Central memory CD4-positive, alpha-beta T cell (primary cell): ENCODE measurements at regions not wholly inside any gene's neighbourhood (a gene's known extent, or its start where the extent isn't known, plus 50 kb on each side); places are given as distances from the start of the nearest gene placed in this dataset.

ENCODE experiments used
- DNase-seq: peaks from one replicate; pipeline ENCODE4 v3.0.0; 2022

DNA sequence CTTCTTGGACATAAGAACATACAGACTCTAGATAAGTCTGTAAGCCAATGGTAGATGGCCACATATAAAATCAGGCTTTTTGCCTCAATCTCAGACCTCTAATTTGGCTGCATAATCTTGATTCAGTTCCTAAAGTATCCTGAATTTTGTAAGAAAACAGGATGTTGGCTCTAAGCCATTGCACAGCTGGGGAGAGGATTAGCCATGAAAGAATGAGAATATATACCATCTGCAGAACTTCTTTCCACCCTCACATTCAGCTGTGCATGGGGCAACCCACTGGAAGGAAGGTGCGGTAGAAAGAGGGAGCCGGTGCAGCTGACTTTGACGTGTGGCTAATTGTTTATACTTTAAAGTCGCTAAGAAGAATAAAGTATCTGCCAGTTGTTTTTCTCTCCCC is 1061.6 kb upstream of the FAM98A start:
- no peak for DNase-seq

DNA sequence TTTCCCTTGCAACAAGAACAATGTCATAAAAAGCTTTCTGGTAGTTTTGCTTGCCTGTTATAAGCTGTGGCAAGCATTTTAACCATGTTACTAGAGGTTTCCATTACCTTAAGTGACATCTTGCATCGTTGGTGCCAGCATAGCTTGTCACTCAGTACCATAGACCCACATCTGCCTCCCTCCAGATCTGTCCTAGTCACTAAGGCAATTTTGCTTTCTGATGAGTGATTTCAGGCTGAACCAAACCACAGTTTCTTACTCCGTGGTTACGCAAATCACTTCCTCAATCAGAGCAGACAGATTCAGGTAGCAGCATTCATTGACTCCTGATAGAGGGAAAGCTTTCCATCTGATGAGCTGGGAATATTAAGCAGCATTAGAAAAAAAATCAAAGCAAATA is 1057.5 kb upstream of the FAM98A start:
- no peak for DNase-seq

DNA sequence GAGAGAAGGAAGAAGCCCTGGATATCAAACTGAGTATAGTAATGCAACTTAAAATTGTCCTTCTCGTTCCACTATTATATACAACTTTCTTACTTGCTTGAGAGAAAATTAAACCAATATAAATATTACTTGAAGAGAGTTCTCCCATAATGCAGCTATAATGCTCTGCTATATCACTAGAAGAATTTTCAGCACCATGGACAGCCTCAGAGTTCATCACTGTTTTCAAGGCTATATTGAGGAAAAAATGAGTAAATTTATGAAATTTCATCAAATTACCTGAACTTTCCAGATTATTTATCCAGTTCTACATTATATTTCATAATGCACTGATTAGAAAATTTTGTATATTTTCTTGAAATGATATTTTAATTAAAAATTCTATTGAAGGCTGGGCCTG is 1053.5 kb upstream of the FAM98A start:
- no peak for DNase-seq

DNA sequence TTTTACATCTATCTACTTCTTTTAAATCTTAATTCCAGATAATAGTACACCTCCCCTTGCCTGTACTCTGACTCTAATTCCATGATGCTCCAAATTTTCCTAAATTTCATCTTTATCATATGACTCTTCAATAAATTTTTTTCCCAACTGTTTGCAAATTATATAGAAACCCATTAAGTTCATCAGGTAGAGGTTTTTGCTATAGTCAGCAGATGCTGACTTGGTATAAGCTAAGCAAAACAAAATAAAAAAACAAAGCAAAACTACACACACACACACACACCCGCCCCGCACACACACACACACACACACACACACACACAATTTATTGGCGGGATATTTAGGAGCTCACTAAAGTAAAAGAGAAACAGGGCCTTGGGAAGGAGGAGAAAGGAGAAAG is 1047.8 kb upstream of the FAM98A start:
- no peak for DNase-seq

DNA sequence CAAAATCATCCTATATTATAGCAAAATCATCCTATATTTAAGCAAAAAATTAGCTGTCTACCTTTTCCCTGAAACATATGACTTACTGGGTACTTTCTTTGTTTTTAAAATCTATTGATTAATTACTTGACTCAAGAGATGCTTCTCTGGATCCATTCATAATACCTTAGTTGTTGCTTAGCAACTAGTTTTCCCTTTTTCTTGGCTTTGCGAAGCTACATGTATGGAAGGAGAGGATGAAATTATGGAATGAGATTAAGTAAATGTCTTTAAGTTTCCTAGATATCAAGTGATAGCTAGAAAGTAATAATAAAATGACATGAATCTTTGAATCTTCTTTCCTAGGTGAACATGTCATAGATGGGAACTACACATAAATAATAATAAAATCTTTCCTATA is 1033.2 kb upstream of the FAM98A start:
- DNase-seq: no peak

DNA sequence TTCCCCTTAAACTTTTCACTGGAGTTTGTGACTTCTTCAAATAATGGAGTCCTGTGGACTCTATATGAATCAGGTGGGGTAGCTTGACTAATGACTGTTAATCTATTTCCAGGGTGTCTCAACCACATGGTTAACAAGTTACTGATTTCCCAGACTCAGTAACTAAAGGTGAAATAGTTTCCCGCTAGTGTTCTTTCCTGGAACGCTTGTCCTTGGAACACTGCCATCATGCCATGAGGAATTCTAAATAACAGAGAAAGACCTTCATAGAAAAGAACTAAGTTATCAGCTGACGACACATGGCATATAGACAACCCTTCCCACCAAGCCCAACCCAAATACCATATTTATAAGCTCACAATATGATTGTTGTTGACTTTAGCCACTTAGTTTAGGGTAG is 1027.9 kb upstream of the FAM98A start:
- no peak for DNase-seq

DNA sequence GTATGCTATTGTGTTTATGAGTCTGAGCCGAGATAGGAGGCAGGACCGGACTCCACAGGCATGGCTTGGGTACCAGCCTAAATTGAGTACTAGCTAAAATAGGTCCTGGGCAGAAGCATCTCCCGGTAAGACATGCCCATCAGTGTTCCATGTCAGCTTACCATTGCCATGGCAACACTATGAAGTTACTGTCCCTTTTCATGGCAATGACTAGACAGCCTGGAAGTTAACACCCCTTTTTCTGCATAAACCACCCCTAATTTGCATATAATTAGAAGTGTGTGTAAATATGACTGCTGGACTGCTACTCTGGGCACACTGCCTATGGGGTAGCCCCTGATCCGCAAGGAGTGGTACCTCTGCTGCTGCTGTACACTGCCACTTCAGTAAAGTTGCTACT is 1005.1 kb upstream of the FAM98A start:
- DNase-seq: no peak

DNA sequence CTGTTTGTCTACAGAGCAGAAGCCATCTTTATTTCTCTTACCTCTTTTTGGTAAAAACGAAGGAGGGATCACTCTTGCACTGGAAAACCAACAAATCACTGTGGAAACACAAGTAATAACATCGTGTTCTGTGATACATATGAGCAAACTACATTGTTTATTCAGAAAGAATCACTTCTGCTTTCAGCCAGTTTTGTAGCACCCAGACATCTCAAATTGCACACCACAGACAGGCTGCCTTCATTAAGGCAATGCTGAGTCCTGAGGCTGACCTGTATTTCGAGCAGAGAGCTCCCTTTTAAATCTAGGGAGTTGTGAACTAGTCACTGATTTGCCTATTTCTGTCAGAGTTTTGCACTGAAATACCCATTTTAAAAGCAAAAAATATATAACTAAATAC is 1003.2 kb upstream of the FAM98A start:
- no peak for DNase-seq

DNA sequence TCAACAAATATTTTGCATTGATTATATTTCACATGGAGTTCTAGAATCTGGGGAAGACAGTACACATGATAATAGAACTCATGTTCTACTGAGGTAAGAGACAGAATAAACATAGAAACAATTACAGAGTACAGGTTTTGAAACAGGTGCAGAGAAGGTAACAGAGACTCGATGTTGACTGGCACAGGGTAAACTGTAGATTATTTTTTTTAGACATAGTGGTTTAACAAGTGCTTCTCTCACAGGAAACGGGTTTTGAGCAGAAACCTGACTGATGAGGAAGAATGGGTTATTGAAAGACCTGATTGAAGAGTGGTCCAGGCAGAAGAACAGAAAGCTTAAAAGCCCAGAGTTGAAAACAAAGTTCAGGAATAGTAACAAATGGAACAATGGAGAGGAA is 1002.5 kb upstream of the FAM98A start:
- DNase-seq: no peak

DNA sequence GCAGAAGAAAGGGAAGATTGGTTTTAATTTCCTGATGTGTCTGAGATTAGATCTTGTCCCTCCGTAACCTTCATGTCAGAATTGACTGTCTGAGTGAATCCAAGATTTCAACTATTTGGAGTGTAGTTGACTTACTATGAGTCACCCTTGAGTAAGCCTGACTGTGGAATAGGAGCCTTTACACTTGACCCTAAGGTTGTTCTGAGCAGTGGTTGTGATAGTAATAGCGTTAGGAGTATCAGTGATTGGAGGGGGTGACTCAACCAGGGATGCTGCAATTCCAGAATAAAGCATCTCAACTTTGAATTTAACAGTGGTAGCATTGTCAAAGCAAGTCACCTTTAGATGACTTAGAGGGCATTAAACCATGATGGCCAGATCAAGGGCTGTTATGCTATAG is 979.5 kb upstream of the FAM98A start:
- no peak for DNase-seq

DNA sequence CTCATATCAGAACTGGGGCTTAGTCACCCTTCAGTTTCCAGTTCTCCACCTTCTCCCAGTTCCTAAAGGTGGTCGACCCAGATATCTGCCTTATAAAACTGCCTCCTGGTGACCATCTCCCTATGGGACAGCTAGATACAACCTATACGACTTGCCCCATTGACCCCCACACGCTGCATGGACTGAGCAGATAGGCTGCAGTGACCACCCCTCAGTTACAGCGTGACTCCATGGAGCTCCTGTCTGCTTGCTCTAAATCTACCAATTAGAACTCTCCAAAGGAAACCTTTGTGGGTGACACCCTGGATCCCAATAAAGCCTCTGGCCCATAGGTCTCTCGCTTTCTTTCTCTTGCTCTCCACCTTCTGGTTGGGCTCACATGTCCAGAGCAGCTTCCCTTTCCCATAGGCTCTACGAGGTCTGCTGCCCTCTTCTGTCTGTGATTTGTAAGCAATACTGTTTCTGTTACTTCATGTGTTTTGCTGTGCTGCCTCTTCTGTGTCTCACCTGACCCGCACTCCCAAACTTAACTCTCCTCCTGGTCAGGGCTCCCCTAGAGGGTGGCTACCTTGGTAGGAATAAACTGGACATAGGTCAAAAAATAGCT is 971.3 kb upstream of the FAM98A start:
- no peak for DNase-seq

DNA sequence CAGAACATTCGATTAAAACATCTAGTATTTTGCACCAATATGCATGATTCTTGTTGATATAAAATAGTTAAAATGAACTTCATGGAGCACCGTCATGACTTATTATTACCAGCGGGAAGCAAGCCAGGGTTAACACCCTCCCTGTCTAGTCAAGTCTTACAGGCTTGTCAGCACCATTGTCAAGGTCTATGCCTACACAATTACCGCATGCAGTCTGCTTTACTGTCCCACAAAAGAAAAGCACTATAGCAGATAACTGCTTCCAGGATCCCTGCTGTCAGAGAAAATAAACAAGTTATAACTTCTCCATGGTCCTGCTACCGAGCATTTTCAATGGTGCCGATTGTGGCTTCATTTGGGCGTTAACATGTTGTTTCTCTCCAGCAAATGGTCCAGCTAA is 968.0 kb upstream of the FAM98A start:
- DNase-seq: no peak

DNA sequence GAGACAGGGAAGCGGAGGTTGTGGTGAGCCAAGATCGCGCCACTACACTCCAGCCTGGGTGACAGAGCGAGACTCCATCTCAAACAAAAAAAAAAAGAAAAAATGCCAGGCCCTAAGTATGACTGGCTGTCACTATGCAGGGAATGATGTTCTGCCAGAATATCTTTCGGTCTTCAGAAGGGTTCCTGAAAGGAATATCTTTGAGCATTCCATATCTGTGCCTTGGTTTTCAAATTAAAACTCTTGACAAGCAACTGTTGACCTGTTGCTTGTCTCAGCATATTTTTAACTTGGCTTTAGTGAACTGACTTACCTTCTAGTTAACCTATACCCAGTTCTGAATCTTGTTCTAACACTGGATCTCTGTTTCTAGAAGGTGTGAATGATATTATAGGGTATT is 953.2 kb upstream of the FAM98A start:
- no peak for DNase-seq

DNA sequence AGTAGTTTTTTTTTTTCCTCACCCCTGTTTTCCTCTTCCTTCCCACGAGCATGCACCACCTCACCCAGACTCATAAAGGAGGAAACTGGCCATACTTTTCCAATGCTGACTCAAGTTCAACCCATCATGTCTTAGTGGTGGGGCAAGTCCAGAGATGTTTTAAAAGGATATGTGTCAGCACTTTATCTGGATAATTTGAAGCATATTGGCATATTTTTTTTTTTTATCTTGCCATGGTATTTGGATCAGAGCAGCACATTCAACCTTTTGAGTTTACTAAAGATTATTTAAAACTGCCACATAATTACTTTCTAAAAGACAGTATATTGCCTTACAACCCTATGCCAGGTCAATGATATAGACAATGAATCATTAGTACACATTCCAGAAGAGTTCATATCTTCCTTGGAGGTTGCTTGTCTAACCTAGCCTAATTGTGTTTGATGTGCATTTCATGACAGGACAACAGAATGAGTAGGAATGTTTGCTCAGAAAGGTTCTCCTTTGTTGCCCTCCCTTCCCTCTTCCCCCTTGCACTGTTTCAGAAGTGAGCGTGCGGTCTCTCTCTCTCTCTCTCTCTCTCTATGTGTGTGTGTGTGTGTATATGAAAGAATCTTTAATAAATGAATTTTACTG is 950.7 kb upstream of the FAM98A start:
- no peak for DNase-seq

DNA sequence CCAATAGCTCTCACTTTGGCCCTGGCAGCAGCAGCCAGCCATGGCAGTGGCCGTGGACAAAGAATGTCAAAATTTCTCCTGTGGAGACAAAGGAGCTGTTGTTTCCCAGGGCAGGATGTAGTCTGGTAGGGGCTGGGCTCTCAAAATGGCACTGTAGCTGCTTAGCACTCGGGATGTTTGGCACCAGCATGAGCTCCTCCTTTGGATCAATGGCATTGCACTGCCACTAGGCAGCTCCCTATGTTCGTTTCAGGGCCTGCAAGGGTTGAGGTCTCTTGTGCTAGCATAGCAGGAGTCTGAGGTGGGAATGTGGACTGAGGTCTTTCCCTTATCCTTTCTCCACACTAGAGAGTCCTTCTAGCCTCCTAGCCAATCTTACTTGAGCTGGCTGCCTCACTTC is 948.8 kb upstream of the FAM98A start:
- no peak for DNase-seq

DNA sequence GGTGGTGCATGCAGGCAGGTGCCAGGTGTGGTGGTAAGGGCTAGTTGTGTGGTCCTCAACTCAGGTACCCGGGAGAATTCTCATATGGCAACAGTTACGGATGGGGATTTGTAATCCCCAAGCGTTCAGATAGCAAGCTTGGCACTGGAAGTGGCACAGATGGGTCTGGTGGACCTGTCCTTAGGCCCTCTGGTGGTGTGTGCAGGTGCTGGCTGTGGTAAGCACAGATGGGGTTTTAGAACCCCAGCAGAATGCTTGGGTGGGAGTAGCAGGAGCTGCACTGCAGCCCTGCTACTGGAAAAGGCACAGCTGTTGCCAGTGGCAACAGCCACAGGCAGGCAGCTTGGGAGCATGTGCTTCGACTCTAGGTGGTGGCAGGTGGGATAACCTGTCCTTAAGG is 948.2 kb upstream of the FAM98A start:
- DNase-seq: no peak

DNA sequence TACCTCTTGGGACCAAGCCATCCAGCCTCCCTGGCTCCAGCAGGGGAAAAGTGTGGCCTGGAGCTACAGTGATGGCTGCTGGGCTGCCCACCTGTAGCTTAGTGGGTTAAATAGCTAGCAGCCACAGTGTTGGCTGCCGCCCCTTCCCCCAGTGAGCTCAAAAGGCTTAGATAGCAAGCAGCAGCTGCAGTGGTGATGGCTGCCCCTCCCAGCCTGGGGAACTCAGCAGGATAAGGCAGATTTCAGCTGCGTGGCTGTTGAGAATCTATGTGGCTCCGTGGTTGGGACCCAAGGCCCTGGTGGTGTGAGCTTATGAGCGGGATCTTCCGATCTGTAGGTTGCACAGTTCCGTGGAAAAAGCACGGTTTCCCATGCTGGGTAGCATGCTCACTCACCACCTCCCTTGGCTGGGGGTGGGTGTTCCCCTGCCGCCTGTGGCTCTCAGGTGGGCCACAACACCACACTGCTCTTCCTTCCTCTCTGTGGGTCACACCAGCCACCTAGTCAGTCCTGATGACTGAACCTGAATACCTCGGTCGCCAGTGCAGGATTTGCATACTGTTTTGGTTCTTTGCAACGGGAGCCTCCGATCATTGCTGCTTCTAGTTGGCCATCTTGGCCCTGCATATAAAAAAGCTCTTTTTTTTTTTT is 946.5 kb upstream of the FAM98A start:
- DNase-seq: no peak

DNA sequence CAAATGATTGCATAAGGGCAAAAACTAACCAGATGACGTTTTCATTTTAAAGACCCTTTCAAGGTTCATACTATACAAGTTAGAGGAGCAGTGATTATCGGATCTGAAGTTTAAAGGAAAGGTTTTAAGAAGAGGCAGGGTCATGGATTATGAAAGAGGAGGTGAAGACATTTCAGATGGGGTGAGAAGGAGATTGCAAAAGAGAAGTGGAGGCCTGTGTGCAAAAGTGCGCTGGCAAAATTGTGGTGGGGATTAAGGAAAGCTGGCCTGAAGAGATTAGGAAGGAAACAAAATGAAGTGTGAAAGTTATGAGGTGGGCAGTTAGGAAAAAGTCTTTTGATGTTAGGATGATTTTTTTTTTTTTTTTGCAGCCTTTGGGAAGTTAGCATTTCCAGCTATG is 935.7 kb upstream of the FAM98A start:
- DNase-seq: no peak

DNA sequence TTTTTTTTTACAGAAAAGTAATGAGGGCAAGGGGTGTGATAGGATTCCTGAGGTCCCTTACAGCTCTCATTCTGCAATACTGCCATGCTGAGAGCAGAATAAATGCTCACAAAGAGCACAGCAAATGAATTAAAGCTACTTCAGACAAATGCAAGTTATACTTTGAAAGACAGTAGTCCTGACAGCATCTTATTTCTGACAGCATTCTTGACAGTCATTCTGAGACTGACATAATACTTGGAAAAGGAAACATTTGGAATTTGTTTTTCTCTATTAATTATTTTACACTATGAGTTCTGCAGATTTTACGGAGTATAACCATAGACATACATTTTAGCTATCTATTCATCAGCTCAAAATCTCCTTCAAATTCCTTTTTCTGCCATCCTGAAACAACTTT is 935.2 kb upstream of the FAM98A start:
- no peak for DNase-seq

DNA sequence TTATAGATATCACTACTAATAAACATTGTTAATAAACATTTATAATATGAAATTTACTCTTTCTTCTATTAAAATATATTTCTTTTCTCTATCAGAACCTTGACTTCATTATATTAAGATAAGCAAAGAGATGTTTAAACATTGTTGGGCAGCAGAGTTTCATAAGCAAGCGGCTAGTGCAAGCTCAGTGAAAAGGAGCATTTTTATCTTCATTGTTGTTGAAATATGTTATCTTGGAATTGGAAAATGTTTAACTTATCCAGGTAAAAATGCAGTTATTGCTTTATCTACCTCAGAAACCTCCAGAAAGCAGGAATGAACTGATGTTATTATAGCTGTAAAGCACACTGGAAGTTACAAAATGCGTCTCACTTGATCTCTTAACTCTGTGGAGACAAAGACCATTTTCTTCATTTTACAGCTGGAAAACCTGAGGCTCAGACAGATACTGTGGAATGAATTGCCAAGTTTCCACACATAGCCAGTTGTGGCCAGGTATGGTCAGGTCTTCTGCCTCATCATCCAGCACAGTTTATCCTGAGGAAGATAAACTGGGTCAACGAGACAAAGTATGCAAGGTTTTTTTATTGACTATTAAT is 934.6 kb upstream of the FAM98A start:
- no peak for DNase-seq

DNA sequence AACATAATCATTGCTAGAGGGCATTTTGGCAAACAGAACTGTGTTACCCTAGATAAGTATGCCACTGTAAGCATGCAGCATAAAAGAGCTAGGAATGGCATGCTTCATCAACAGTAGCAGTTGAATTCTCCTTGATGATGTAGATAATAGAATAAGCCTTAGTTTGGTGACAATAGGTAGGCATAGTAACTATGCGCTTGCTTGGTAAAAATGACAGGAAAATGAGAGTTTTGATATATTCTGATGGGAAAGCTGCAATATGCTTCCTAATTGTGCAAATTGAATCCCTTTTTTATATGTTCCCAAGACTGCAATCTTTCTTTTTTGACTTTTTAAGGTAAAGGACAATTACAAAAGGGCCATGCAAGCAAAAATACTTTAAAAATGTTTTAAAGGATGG is 930.9 kb upstream of the FAM98A start:
- no peak for DNase-seq

DNA sequence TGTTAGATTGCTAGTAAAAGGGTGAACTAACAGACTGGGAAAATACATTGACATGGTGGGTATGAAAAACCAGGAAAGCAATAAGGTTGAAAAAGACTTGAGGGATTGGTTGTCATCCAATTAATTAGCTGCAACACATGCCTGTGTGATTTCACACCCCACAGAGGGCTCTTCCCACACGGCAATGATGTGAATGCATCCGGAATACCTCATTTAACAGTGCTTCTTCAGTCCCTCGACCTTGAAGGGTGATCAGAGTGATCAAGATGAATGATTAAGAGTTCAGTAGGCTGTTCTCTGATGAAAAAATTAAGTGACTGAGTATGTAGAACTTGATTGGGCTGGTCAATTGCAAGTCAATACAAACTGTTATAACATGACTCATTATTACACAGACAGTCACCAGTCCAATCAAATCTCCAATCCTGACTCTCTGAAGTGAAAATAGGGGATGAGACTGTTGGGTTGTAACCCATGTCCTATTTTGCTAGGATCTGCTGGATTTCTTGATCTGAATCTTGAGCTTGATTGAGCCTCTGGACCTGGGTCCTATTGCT is 924.9 kb upstream of the FAM98A start:
- DNase-seq: no peak

DNA sequence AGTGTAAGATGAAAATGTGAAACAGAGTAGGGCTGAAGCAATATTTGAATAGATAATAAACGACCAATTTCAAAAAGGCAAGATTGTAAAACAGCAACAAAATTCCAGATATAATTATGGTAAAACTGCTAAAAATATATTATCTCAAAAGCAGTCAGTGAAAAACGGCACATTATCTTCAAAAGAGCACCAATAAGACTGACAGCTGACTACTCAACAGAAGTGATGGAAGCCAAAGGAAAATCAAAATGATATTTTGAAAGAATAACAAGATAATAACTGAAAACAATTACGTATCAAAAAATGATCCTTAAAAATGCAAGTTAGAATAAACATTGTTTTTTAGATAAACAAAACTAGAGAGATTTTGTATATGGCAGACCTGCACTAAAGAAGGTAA is 920.6 kb upstream of the FAM98A start:
- no peak for DNase-seq

DNA sequence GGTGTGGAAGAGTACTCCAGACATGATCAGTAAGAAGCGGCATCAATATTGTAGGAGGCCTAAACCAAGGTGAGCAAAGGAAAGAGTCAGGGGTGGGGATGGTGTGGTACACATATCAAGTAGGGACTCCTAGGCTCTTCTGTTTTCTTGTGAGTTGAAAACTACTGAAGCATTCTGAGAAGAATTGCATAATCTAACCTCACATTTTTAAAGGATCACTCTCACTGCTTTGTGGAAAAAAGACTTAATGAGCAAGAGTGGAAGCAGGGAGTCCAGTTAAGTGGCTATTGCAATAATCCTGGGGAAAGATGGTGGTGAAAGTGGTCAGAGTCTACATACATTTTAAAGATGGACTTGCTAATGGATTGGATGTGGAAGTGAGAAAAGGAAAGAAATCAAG is 899.5 kb upstream of the FAM98A start:
- DNase-seq: no peak
